Right lobe of liver (tissue), 6 donors: ENCODE measurements at regions not wholly inside any gene's neighbourhood (a gene's known extent, or its start where the extent isn't known, plus 50 kb on each side); places are given as distances from the start of the nearest gene placed in this dataset.
A peak's percentile ranks its signal among the peaks of the same experiment; 100 is the strongest.

Experiments
- ATAC-seq, 4 donors: fragments of 200-7000 bp; cut with Tn5 transposase; one replicate each; pipeline ENCODE4 v1.9.1; 2020; ENCODE audit warnings: mild to moderate bottlenecking in 4 of 4, moderate library complexity in 4 of 4
- DNase-seq, 3 donors: peaks; one replicate each; pipeline ENCODE4 v3.0.0-alpha.2; 2020
- H3K27ac ChIP-seq, 3 donors: fragments of 200-600 bp; one replicate each; pipeline ENCODE4 v1.8.0; 2022
- H3K27me3 ChIP-seq, 2 donors: fragments of 200-600 bp; one replicate each; pipeline ENCODE4 v1.8.0; 2022
- H3K36me3 ChIP-seq, 4 donors: fragments of 200-600 bp; sonication (generic) in 1 of 4; one replicate each; pipeline versions ENCODE4 v1.5.1 to v1.8.0; 2017 to 2022; ENCODE audit warnings: control low read depth in 1 of 4
- H3K4me1 ChIP-seq, 4 donors: fragments of 200-600 bp; sonication (generic) in 1 of 4; one replicate each; pipeline versions ENCODE4 v1.5.1 to v1.8.0; 2017 to 2022; ENCODE audit warnings: control low read depth in 1 of 4
- H3K4me3 ChIP-seq, 3 donors: fragments of 200-600 bp; one replicate each; pipeline ENCODE4 v1.8.0; 2022
- H3K9me3 ChIP-seq, 4 donors: fragments of 200-600 bp; sonication (generic) in 1 of 4; one replicate each; pipeline versions ENCODE4 v1.5.1 to v1.8.0; 2017 to 2022; ENCODE audit warnings: control low read depth in 1 of 4
- POLR2A ChIP-seq: fragments of 450-650 bp; IDR thresholded peaks from one replicate; pipeline ENCODE4 v1.6.1; 2017; ENCODE audit warnings: antibody characterized with exemption, mild to moderate bottlenecking
- WGBS: methylation state at CpG from one replicate; pipeline ENCODE4 v1.1.6; 2018; ENCODE audit warnings: low coverage, low lambda C conversion rate; ENCODE audit not compliant: insufficient coverage; ENCODE audit errors: missing lambda C conversion rate; 5-methylcytosine and 5-hydroxymethylcytosine counted together
- intact Hi-C, 2 donors: fragments of 100-400 bp; cut with DNase I; formaldehyde crosslinking; loops; one replicate each; pipeline versions ENCODE4 v1.11.2 to v1.14.1; 2022
- TF ChIP-seq, protein P1 (sequence below), 4 donors: fragments of 200-600 bp in 3 of 4; fragments of 450-650 bp in 1 of 4; IDR thresholded peaks; one replicate each; pipeline versions ENCODE4 v1.5.1 to v1.8.0; 2016 to 2022; ENCODE audit warnings: antibody characterized with exemption in 4 of 4, mild to moderate bottlenecking in 2 of 4
- donor health status: DM: no; HTN: yes; CAD: no.
- donor health status: DM: no; HTN: no; CAD: no.
- donor health status: DM: no; HTN: no; CAD: no.
- donor health status: DM: no; HTN: yes; CAD: no.
- donor health status: DM: no; HTN: yes; CAD: no.

GRCh38 chr7:16080131-16080530, 341.2 kb downstream of the CRPPA start:
- no peak overlapping the region for H3K4me3 ChIP-seq
- no peaks in the 10 kb centered on the region for H3K27me3 ChIP-seq
- intact Hi-C loops = no loop called here
- no peak overlapping the region for H3K27ac ChIP-seq
- WGBS = 71% methylated on average over 2 of the region's 2 CpGs
- H3K36me3 ChIP-seq = no peaks in the 10 kb centered on the region
- no peak for TF ChIP-seq POLR2A
- no peak for ATAC-seq
- DNase-seq = no peak
- H3K9me3 ChIP-seq = no peaks in the 10 kb centered on the region
- no peaks in the 10 kb centered on the region for H3K4me1 ChIP-seq

GRCh38 chr7:16079723-16080122, 341.6 kb downstream of the CRPPA start:
- no peaks in the 10 kb centered on the region for H3K9me3 ChIP-seq
- no peaks in the 10 kb centered on the region for H3K4me1 ChIP-seq
- ATAC-seq (no peak), DNase-seq (no peak)
- intact Hi-C loops = no loop called here
- TF ChIP-seq, protein P1, sequence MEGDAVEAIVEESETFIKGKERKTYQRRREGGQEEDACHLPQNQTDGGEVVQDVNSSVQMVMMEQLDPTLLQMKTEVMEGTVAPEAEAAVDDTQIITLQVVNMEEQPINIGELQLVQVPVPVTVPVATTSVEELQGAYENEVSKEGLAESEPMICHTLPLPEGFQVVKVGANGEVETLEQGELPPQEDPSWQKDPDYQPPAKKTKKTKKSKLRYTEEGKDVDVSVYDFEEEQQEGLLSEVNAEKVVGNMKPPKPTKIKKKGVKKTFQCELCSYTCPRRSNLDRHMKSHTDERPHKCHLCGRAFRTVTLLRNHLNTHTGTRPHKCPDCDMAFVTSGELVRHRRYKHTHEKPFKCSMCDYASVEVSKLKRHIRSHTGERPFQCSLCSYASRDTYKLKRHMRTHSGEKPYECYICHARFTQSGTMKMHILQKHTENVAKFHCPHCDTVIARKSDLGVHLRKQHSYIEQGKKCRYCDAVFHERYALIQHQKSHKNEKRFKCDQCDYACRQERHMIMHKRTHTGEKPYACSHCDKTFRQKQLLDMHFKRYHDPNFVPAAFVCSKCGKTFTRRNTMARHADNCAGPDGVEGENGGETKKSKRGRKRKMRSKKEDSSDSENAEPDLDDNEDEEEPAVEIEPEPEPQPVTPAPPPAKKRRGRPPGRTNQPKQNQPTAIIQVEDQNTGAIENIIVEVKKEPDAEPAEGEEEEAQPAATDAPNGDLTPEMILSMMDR (IDR thresholded peaks at IDR 0.05) = no peak
- TF ChIP-seq POLR2A = no peak
- WGBS = 85% methylated on average over 2 of the region's 3 CpGs
- no peaks in the 10 kb centered on the region for H3K27me3 ChIP-seq
- no peak overlapping the region for H3K27ac ChIP-seq
- no peaks in the 10 kb centered on the region for H3K36me3 ChIP-seq
- H3K4me3 ChIP-seq = no peak overlapping the region

DNA sequence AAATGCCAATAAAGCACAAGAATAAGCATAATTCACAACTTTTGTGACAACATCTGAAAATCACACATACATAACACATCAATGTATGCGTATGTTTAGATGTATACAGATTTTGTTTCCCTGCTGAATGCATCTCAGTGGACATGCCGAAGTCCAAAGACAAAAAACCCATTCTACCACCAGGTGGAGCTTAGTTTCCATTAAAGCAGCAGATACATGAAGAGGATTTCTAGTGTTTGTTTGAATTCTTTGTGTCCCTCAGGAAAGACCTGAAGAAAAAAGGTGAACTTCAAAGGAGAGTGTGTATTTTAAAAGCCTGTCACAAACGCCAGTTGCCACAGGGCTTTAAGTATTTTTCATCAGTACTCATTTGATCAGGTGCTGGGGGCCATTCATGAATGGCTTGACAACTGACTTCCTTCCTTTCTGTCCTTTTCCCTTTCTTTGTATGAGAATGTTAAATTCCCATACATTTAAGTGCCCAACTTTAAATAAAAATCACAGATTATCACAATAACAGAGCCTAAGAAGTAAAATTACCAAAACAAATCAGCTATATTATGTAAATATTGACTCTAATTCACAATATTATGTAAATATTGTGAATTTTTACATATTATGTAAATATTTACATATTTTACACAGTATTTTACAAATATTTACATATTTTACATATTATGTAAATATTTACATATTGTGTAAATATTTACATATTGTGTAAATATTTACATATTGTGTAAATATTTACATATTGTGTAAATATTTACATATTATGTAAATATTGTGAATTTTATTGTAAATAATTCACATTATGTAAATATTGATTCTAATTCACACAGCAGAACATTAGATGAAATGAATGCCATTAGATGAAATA, 343.0 kb downstream of the CRPPA start:
- Histone ChIP-seq H3K4me1 (no peaks in the 10 kb centered on the region), H3K9me3 (no peaks in the 10 kb centered on the region), H3K27ac (no peak overlapping the region), H3K27me3 (no peaks in the 10 kb centered on the region), H3K36me3 (no peaks in the 10 kb centered on the region), H3K4me3 (no peak overlapping the region)
- ATAC-seq = peak; percentile 79 to 87 (median 81)
- TF ChIP-seq, protein P1 (IDR thresholded peaks at IDR 0.05) = peak; percentile 67 to 76 (median 74)
- TF ChIP-seq POLR2A = no peak
- intact Hi-C loops = no loop called here
- no peak for DNase-seq
- 12% methylated on average over 3 of the region's 3 CpGs for WGBS

DNA sequence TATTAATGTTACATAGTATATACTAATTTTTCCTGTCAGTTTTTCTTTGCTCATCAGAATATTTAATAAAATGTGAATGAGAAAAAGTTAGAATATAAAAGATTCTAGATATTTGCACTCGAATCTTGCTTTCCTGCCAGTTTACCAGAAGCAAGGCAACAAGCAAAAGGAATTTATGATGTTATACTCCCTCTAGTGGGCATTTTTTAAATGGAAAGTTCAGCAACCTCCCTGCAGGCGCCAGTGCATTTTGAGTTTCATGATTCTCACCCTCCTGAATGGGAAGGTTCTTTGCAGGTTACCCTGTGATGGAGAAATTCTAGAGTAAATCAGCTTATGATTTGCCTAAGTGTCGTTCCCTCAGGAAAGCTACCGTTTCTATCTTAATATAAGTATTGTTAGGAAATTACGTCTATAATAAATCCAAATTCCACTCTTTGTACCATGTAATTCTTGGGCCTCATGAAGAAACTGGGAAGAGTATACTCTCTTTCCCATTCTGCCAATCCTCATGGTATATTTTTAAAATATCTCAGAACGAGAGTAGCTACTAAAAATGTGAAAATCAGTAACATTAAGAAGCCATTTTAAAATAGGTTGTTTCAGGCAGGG, 350.0 kb downstream of the CRPPA start:
- no peaks in the 10 kb centered on the region for H3K36me3 ChIP-seq
- H3K9me3 ChIP-seq = no peaks in the 10 kb centered on the region
- intact Hi-C loops = no loop called here
- TF ChIP-seq POLR2A = no peak
- TF ChIP-seq, protein P1 (IDR thresholded peaks at IDR 0.05) = peak; percentile 73 to 94 (median 80)
- peaks cover 0 to 23% (median 4%) of the 10 kb centered on the region in 4 donors for H3K4me1 ChIP-seq
- ATAC-seq = peak; percentile 73 to 90 (median 85)
- H3K27ac ChIP-seq = no peak overlapping the region
- peak overlapping the region in 2 of 3 donors; percentile 5 to 34 for H3K4me3 ChIP-seq
- DNase-seq = no peak
- H3K27me3 ChIP-seq = no peaks in the 10 kb centered on the region
- WGBS = 11% methylated on average over 6 of the region's 6 CpGs

DNA sequence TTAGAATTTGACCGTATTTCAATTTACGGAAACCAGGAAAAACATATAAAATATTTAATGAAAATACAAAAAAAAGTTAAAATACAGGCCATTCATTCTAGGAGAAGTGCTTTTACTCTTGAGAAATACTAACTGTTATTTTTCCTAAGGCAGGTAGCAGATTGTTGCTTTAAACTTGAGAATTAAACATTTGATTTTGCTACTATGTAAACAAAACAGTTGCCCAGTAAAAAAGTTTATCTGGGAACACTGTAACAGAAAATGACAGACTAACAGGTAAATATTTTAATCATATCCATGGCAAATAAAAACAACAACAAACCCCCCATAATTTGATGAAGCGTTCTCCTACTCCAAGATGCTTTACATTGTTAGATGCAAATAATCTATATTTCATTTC, 350.5 kb downstream of the CRPPA start:
- no peaks in the 10 kb centered on the region for H3K9me3 ChIP-seq
- H3K27ac ChIP-seq = no peak overlapping the region
- no peak for TF ChIP-seq POLR2A
- TF ChIP-seq, protein P1 (IDR thresholded peaks at IDR 0.05) = no peak
- 19% methylated on average over 3 of the region's 3 CpGs for WGBS
- peak overlapping the region in 2 of 3 donors; percentile 5 to 34 for H3K4me3 ChIP-seq
- H3K36me3 ChIP-seq = no peaks in the 10 kb centered on the region
- ATAC-seq (peak; percentile 41 to 68 (median 53)), DNase-seq (no peak)
- H3K27me3 ChIP-seq = no peaks in the 10 kb centered on the region
- intact Hi-C loops = no loop called here
- peaks cover 0 to 25% (median 4%) of the 10 kb centered on the region in 4 donors for H3K4me1 ChIP-seq
